GM12874 (cell line): ENCODE measurements at regions not wholly inside any gene's neighbourhood (a gene's known extent, or its start where the extent isn't known, plus 50 kb on each side); places are given as distances from the start of the nearest gene placed in this dataset.

Source experiments
- TF ChIP-seq, protein P1 (sequence below): IDR thresholded peaks from 2 replicates; pipeline ENCODE4 v1.5.1; 2011; ENCODE audit warnings: low read depth, mild to moderate bottlenecking, control low read depth, low read length, moderate library complexity; ENCODE audit not compliant: insufficient read depth

GRCh38 chr1:59232216-59232615, 64.7 kb upstream of the FGGY start:
- TF ChIP-seq, protein P1, sequence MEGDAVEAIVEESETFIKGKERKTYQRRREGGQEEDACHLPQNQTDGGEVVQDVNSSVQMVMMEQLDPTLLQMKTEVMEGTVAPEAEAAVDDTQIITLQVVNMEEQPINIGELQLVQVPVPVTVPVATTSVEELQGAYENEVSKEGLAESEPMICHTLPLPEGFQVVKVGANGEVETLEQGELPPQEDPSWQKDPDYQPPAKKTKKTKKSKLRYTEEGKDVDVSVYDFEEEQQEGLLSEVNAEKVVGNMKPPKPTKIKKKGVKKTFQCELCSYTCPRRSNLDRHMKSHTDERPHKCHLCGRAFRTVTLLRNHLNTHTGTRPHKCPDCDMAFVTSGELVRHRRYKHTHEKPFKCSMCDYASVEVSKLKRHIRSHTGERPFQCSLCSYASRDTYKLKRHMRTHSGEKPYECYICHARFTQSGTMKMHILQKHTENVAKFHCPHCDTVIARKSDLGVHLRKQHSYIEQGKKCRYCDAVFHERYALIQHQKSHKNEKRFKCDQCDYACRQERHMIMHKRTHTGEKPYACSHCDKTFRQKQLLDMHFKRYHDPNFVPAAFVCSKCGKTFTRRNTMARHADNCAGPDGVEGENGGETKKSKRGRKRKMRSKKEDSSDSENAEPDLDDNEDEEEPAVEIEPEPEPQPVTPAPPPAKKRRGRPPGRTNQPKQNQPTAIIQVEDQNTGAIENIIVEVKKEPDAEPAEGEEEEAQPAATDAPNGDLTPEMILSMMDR = no peak

- TF ChIP-seq, protein P1 = no peak
Measured at GRCh38 chr1:59233444-59233843, 63.5 kb upstream of the FGGY start.

GRCh38 chr1:59236721-59237545, 60.0 kb upstream of the FGGY start:
- TF ChIP-seq, protein P1 = no peak

GRCh38 chr1:59237900-59238299, 59.0 kb upstream of the FGGY start:
- TF ChIP-seq, protein P1 = no peak

DNA sequence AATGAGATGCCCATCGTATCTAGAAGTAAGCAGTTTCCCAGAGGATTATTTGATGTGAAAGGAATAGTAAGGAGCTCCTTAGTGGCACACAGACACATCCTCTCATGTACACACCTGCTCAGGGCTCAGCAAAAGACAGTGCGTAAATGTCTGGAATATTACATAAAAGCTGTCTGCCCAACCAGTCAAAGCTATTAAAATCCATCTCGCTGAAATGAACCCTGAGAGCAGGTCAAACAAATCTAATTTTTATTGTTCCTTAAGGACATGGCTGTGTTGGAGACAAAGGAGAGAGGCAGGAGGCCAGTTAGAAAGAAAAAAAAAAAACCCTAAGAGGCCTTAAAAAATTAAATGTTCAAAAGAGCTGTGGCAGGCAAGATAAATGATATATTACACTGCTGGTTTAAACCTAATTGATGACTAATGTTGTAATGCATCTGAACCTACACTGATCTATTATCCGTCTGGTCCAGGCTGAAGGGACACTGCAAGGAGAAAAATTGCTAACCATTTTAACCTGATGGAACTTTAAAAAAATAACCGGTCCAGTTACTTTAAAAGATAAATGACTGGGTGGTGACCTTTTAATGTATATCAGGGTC, 58.5 kb upstream of the FGGY start:
- TF ChIP-seq, protein P1 = no peak

DNA sequence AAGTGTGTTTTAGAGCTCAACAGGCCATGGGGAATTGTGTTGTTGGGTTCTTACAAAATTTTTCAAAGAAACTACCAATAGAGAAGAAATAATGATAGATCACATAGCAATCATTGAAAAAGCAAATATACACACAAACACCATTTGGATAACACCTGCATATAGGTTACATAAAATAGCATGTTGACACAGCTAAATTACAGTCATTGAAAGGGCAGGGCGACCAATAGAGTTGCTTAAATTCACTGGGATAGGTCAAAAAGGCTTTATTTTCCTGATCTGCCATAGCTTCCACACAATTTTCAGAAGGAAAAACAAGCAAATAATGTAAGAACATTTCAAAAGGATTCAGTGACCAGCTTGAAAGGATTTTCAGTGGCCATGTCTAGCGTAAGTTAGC, 57.9 kb upstream of the FGGY start:
- TF ChIP-seq, protein P1 = no peak

DNA sequence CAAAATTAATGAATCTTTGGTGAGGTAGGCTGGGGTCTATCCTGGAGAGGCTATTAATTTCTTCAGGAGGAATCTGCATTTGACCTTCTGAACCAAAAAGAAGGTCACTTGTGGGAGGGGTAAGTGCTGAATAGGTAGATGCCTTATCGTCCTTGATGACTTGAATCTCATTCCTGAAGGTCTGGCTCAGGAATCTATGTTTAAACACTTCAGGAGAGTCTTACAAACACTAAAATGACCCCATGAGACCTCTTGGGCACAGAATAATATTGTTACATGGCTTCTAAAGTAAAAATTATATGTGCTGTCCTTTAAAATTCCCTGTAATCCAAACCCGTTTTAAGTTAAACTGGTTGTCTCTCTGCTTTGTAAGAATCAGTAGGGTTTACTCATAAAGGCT, 55.0 kb upstream of the FGGY start:
- TF ChIP-seq, protein P1 = no peak
